ENCODE measurements at regions not wholly inside any gene's neighbourhood (a gene's known extent, or its start where the extent isn't known, plus 50 kb on each side); places are given as distances from the start of the nearest gene placed in this dataset.

- intact Hi-C loops (cut with micrococcal nuclease): no loop called here
- DNase-seq (no peak), ATAC-seq (no peak)
These were observed 174.1 kb upstream of the FSTL4 start for GRCh38 chr5:133786420-133786819.

- DNase-seq (no peak), ATAC-seq (no peak)
- intact Hi-C loops (cut with micrococcal nuclease): no loop called here
These were observed 172.8 kb upstream of the FSTL4 start for GRCh38 chr5:133785182-133785581.

- DNase-seq: no peak
- intact Hi-C loops (cut with micrococcal nuclease): no loop called here
- ATAC-seq: no peak
These were observed 171.1 kb upstream of the FSTL4 start for GRCh38 chr5:133783481-133783880.

DNA sequence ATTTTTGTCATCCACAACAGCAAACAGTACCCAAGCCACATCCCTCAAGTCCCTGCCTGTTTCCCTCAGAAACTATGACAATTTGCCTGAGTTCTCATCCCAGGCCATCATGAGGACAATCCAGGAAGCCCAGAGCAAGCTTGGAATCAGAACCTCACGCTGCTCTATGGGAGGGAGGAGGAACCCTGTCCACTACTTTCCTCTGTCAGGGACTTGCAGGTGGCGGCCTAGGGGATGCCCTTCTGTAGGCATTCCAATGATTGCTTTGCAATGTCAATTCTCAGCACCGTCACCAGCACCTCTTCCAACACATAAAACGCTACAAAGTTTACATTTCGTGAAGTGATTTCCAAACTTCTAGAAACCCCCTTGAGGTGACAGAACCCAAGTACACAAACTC is 170.4 kb upstream of the FSTL4 start:
- no peak for ATAC-seq
- intact Hi-C loops (cut with micrococcal nuclease): no loop called here
- DNase-seq: no peak

DNA sequence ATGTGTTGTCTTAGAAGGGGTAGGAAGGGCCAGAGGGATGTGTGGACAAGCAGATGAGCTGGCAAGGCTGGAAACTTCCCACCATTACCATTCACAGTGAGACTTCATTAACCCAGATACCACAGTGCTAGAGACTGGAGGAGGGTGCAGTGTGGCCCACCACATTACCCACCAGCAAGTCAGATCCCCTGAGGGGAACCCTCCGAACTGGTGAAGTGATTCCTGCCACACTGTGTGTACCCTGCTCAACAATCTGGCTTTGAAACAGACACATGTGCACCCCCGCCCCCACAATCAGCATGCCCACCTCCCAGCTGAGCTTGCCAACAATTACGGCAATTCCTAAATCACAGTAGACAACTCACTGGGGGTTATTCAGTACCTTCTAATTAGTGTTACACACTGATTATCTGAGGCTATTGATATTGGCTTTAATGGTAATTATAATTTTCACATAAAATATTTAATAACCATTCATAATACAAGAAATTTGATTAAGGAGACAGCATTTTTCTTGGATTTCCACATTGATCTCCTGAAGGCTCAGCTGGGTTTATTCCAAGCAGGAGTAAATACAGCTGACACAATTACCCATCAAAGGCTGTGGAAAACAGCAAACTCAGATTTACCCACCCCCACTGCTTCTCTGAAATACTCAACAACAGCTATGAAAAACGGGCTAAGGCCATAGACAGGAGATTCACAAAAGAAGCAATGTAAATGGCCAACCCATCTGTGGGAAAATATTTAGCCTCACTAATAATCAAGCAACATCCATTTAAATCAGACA is 169.3 kb upstream of the FSTL4 start:
- no peak for ATAC-seq

DNA sequence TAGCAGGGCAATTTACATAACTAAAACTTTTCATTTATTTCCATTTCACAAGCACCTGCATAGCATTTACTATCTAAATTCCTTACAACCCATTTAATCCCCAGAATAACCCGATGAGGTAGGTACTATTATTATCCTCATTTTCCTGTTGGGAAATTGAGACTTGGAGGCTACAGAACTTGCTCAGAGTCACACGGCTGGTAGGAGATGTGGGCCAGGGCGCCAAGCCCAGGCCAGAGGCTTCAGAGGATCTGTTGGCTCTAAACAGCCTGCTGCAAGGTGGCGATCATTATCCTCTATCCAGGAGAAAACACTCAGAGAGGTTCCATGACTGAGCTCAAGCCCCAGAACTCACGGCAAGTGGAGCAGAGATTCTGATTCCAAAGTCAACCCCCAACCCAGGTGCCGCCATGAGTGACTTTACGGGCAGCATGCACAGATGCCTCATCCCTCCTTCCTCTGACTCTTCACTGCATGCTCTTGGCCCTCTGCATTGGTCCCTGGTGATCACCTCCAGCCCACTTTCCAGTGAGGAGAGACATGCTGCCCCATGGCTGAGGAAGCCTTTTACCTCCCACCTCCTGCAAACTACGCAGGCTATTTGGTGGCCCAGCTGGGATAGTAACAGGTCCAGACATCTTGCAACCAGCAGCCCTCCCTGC is 168.4 kb upstream of the FSTL4 start:
- intact Hi-C loops (cut with micrococcal nuclease): no loop called here
- no peak for DNase-seq
- ATAC-seq: peak; percentile 95

More for the DNA sequence above, 169.3 kb upstream of the FSTL4 start:
- DNase-seq: no peak
- intact Hi-C loops (cut with micrococcal nuclease): no loop called here

GRCh38 chr5:133779828-133780475 is 167.6 kb upstream of the FSTL4 start:
- ATAC-seq (peak; percentile 50), DNase-seq (no peak)
- intact Hi-C loops (cut with micrococcal nuclease): no loop called here

- intact Hi-C loops (cut with micrococcal nuclease): no loop called here
- ATAC-seq: no peak
- DNase-seq: no peak
These were observed 166.3 kb upstream of the FSTL4 start for GRCh38 chr5:133778636-133779035.

GRCh38 chr5:133777951-133778350 is 165.6 kb upstream of the FSTL4 start:
- no peak for DNase-seq
- no peak for ATAC-seq
- intact Hi-C loops (cut with micrococcal nuclease): no loop called here

DNA sequence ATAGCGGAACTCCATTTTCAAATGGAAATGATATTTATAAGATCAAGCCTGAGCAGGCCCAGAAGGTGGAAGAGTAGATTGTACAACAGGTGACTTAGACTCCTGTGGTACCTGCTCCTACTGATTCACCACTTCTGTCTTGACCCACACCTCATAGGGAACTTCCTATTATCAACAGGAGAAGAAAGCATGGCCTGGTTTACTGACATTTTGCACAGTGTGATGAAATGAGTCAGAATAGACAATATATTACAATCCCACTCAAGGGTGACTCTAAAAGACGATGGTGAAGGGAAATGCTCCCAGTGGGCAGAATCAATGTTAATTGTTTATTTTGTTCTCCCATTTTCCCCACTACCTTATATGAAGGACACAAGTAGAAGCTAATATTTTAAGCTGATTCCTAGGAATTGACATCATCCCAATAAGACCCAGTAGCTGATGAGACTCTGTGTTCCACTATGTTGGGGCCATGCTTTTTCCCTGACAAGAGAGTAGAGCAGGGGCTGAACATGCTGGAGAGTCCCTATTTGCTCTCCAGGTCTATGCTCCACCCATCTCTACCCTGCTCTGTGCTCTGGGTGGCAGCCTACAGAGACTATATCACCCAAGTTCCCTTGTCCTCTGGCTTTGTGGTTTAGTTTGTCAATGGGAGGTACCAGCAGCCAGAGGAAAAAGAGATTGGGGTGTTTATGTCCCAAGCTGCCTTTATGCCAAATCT is 163.4 kb upstream of the FSTL4 start:
- no peak for DNase-seq
- intact Hi-C loops (cut with micrococcal nuclease): no loop called here
- ATAC-seq: no peak

DNA sequence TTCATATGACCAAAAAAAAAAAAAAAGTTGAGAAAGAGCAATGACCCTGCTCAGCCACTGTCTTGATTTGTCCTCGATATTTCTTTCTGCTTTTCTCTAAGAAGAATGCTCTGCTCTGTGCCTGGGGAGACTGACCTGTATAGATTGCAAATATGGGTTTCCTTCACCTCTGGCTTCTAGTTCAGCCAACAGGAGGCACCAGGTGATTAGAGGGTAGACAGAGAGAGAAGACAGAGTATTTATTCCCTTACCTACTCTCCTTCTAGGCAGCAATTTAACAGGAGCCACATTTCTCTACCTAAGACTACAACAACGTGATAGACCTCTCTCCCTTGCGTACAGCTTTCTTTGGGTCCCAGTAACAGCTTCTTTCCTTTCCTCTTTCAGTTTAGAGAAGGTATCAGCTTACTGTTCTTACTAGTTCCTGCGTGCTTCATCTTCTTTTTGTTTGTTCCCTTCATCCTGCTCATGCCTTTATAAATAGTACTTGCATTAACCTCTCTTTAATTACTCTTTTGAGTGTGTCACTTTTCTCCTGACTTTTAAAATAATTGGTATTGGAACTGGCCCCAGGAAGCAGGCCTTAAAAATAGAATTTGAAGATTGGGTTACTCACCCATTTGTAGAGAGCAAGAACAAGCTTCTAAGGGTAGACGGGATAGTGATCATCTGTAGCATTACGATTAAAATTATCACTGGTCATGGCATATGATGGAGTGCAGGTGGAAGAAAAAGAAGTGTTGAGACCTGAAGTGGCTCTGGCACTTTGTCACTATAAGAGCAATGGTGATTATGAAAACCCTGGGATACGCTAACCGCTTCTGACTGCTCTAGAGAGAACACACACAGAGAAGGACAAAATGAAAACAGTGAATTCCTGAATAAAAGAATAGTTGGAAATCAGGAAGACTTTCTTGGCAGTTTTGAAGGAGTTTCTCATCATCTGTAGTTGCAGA is 161.2 kb upstream of the FSTL4 start:
- peak; percentile 93 for ATAC-seq
- intact Hi-C loops (cut with micrococcal nuclease): no loop called here
- no peak for DNase-seq

DNA sequence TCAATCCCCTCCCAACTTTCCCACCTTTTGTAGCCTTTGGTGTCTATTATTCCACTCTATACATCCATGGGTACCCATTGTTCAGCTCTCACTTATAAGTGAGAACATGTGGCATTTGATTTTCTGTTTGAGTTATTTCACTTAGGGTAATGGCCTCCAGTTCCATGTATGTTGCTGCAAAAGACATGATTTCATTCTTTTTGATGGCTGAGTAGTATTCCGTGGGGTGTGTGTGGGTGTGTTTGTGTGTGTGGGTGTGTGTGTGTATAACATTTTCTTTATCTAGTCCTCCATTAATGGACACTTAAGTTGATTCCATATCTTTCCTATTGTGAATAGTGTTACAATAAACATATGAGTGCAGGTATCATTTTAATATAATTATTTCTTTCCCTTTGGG is 157.5 kb upstream of the FSTL4 start:
- ATAC-seq (no peak), DNase-seq (no peak)
- intact Hi-C loops (cut with micrococcal nuclease): no loop called here

GRCh38 chr5:133763744-133764143 is 151.4 kb upstream of the FSTL4 start:
- intact Hi-C loops (cut with micrococcal nuclease): no loop called here
- peak; percentile 32 for DNase-seq
- peak; percentile 67 for ATAC-seq

DNA sequence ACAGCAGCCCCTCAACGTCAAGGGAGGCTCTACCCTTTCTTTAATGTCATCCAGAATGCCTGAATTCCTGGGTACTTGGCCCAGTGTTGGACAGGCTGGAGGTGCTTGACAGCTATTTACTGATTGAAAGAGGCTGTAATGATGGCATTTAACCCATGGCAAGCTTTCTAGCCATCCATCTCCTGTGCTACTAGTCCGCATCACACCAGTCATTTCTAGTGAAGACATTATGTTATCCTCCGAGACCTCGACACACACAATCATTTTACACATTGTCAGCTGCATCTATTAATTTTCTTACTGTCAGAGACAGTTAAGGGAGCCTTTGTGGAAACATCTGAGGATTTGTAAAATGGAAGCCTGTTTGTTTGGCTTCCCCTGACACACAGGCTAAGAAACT is 149.3 kb upstream of the FSTL4 start:
- no peak for ATAC-seq
- intact Hi-C loops (cut with micrococcal nuclease): no loop called here

GRCh38 chr5:133760532-133760931 is 148.2 kb upstream of the FSTL4 start:
- intact Hi-C loops (cut with micrococcal nuclease): no loop called here
- DNase-seq (no peak), ATAC-seq (no peak)

More for the DNA sequence above, 149.3 kb upstream of the FSTL4 start:
- no peak for DNase-seq

DNA sequence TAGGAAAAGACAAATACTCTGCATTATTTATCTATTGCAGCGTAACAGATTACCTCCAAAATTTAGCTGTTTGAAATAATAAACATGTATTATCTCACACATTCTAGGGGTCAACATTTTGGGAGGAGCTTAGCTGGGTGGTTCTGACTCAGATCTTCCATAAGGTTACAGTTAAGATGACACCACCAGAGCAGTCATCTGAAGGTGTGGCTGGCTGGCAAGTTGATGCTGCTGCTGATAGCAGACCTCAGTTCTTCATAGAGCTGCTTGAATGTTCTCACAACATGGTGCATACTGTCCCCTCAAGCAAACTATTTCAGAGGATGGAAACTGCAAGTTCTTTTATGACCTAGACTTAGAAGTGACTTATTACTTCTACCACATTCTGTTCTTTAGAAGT is 146.3 kb upstream of the FSTL4 start:
- ATAC-seq (no peak), DNase-seq (no peak)
- intact Hi-C loops (cut with micrococcal nuclease): no loop called here

DNA sequence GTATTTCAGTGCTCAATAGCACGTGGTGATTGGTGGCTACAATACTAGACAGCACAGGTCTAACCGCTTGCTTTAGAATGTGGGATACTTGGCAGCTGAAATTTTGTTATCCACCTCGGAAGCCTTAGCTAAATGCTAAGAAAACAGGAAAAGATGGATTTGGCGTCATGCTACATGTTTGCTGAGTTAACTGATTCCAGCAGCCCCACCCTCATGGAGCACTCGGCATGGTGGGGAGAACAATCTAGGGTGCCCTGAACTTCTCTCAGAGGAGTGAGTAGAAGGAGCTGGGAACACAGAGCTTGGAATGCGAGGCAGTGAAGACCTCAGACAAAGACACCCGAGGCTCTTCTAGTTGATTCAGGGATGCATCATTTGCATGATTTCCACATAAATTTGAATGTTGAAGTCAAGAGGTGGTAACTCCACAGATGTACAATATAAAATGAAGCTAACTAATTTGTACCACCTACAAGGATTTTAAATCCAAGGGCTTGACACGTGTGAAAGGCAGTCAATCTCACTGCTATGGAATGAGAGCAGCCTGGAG is 145.1 kb upstream of the FSTL4 start:
- ATAC-seq (no peak), DNase-seq (no peak)
- intact Hi-C loops (cut with micrococcal nuclease): no loop called here

- no peak for ATAC-seq
- DNase-seq: no peak
- intact Hi-C loops (cut with micrococcal nuclease): no loop called here
These were observed 144.4 kb upstream of the FSTL4 start for GRCh38 chr5:133756756-133757155.

DNA sequence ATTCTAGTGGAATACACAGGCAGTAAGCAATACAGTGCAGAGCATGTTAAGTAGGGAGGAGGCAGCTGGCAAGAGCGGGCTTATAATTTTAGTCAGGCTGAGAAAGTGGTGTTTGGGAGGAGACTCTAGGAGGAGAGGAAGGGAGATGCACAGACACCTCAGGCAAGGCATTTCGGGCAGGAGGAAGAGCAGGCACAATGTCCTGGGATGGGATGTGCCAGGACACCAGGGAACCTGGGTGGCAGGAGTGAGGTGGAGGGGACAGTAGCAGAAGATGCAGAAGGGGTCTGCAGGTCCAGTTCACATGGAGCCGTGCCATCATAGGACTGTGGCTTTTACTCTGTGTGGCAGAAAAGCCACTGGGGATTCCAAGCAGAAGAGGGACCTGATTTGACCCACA is 143.7 kb upstream of the FSTL4 start:
- DNase-seq: no peak
- ATAC-seq: no peak
- intact Hi-C loops (cut with micrococcal nuclease): no loop called here

All from left ventricle myocardium superior (tissue), 1 donor.